Gastroesophageal sphincter (tissue), 3 donors: ENCODE measurements at regions not wholly inside any gene's neighbourhood (a gene's known extent, or its start where the extent isn't known, plus 50 kb on each side); places are given as distances from the start of the nearest gene placed in this dataset.

Experiments used
- CTCF ChIP-seq, 4 experiments: fragments of 200-600 bp in 2 of 4; fragments of 450-650 bp in 2 of 4; sonication (generic) in 1 of 4; IDR thresholded peaks; one replicate each; pipeline ENCODE4 v1.5.1; 2017 to 2019; ENCODE audit warnings: antibody characterized with exemption in 4 of 4, mild to moderate bottlenecking in 2 of 4, moderate library complexity in 2 of 4
- POLR2A ChIP-seq, 2 donors: fragments of 450-650 bp; IDR thresholded peaks; one replicate each; pipeline ENCODE4 v1.6.1; 2017; ENCODE audit warnings: antibody characterized with exemption in 2 of 2, mild to moderate bottlenecking in 2 of 2, moderate library complexity in 1 of 2
- POLR2AphosphoS5 ChIP-seq: sonication (generic); formaldehyde crosslinking; IDR thresholded peaks from one replicate; pipeline ENCODE4 v1.6.1; 2017; ENCODE audit warnings: antibody characterized with exemption

GRCh38 chr16:5315914-5316313, 218.3 kb upstream of the EEF2KMT start:
- TF ChIP-seq POLR2AphosphoS5 (no peak), POLR2A (IDR thresholded peaks at IDR 0.05) (no peak), CTCF (IDR thresholded peaks at IDR 0.05) (no peak)
